Peyer's patch (tissue), 4 donors: ENCODE measurements at regions not wholly inside any gene's neighbourhood (a gene's known extent, or its start where the extent isn't known, plus 50 kb on each side); places are given as distances from the start of the nearest gene placed in this dataset.

Experiments
- POLR2A ChIP-seq, 2 donors: fragments of 450-650 bp; IDR thresholded peaks; one replicate each; pipeline ENCODE4 v1.5.1; 2017; ENCODE audit warnings: antibody characterized with exemption in 2 of 2, mild to moderate bottlenecking in 2 of 2, moderate library complexity in 2 of 2
- TF ChIP-seq, protein P1 (sequence below), 6 experiments: fragments of 450-650 bp in 4 of 6; fragments of 200-600 bp in 2 of 6; sonication (generic) in 1 of 6; IDR thresholded peaks; one replicate each; pipeline ENCODE4 v1.5.1; 2017 to 2019; ENCODE audit warnings: antibody characterized with exemption in 6 of 6, mild to moderate bottlenecking in 3 of 6, moderate library complexity in 1 of 6

DNA sequence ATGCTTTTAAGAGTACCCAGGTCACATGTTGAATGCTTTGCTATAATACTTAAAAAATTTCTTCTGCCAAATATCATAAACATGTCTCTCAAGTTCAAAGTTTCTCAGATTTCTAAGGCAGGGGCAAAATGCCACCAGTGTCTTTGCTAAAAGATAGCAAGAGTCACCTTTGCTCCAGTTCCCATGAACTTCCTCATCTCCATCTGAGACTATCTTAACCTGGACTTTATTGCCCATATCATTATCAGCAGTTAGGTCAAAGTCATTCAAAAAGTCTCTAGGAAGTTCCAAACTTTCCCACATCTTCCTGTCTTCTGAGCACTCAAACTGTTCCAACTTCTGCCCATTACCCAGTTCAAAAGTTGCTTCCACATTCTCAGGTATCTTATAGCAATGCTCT lies 307.6 kb upstream of the TNC start:
- TF ChIP-seq, protein P1, sequence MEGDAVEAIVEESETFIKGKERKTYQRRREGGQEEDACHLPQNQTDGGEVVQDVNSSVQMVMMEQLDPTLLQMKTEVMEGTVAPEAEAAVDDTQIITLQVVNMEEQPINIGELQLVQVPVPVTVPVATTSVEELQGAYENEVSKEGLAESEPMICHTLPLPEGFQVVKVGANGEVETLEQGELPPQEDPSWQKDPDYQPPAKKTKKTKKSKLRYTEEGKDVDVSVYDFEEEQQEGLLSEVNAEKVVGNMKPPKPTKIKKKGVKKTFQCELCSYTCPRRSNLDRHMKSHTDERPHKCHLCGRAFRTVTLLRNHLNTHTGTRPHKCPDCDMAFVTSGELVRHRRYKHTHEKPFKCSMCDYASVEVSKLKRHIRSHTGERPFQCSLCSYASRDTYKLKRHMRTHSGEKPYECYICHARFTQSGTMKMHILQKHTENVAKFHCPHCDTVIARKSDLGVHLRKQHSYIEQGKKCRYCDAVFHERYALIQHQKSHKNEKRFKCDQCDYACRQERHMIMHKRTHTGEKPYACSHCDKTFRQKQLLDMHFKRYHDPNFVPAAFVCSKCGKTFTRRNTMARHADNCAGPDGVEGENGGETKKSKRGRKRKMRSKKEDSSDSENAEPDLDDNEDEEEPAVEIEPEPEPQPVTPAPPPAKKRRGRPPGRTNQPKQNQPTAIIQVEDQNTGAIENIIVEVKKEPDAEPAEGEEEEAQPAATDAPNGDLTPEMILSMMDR (IDR thresholded peaks at IDR 0.05) = no peak
- no peak for TF ChIP-seq POLR2A (IDR thresholded peaks at IDR 0.05)
